ENCODE measurements at regions not wholly inside any gene's neighbourhood (a gene's known extent, or its start where the extent isn't known, plus 50 kb on each side); places are given as distances from the start of the nearest gene placed in this dataset.

GRCh38 chr2:139159177-139159576 is 379.0 kb upstream of the NXPH2 start:
- no peak for TF ChIP-seq POLR2AphosphoS5 (IDR thresholded peaks at IDR 0.05)
- no peak for TF ChIP-seq POLR2A (IDR thresholded peaks at IDR 0.05)
- TF ChIP-seq CTCF (IDR thresholded peaks at IDR 0.05), result no peak
